ENCODE measurements at regions not wholly inside any gene's neighbourhood (a gene's known extent, or its start where the extent isn't known, plus 50 kb on each side); places are given as distances from the start of the nearest gene placed in this dataset.

GRCh38 chr16:61195006-61195405 is 841.2 kb downstream of the CDH8 start:
- TF ChIP-seq, protein P1, sequence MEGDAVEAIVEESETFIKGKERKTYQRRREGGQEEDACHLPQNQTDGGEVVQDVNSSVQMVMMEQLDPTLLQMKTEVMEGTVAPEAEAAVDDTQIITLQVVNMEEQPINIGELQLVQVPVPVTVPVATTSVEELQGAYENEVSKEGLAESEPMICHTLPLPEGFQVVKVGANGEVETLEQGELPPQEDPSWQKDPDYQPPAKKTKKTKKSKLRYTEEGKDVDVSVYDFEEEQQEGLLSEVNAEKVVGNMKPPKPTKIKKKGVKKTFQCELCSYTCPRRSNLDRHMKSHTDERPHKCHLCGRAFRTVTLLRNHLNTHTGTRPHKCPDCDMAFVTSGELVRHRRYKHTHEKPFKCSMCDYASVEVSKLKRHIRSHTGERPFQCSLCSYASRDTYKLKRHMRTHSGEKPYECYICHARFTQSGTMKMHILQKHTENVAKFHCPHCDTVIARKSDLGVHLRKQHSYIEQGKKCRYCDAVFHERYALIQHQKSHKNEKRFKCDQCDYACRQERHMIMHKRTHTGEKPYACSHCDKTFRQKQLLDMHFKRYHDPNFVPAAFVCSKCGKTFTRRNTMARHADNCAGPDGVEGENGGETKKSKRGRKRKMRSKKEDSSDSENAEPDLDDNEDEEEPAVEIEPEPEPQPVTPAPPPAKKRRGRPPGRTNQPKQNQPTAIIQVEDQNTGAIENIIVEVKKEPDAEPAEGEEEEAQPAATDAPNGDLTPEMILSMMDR (IDR thresholded peaks at IDR 0.05), result no peak
- no peak for TF ChIP-seq POLR2AphosphoS5 (IDR thresholded peaks at IDR 0.05)
- no peak for TF ChIP-seq EP300 (IDR thresholded peaks at IDR 0.05)
